MM.1S (cell line): ENCODE measurements at regions not wholly inside any gene's neighbourhood (a gene's known extent, or its start where the extent isn't known, plus 50 kb on each side); places are given as distances from the start of the nearest gene placed in this dataset.

Experiments
- DNase-seq: peaks from one replicate; pipeline ENCODE4 v3.0.0-alpha.2; 2015
- H2AFZ ChIP-seq: fragments of 300-600 bp; sonication (generic); 2 replicates; pipeline ENCODE4 v1.6.0; 2016; ENCODE audit warnings: antibody characterized with exemption, low read length
- H3F3A ChIP-seq: fragments of 300-600 bp; sonication (generic); 2 replicates; pipeline ENCODE4 v1.6.1; 2016; ENCODE audit warnings: mild to moderate bottlenecking, antibody characterized with exemption, low read length, moderate library complexity, mixed read lengths; ENCODE audit not compliant: insufficient read depth
- H3K27ac ChIP-seq: fragments of 300-600 bp; sonication (generic); 2 replicates; pipeline ENCODE4 v1.5.1; 2016; ENCODE audit warnings: mild to moderate bottlenecking, low read length
- H3K27me3 ChIP-seq: fragments of 300-600 bp; sonication (generic); replicated peaks from 2 replicates; pipeline ENCODE4 v1.6.0; 2016; ENCODE audit warnings: low read length; ENCODE audit not compliant: insufficient read depth
- H3K36me3 ChIP-seq: fragments of 300-600 bp; sonication (generic); replicated peaks from 2 replicates; pipeline ENCODE4 v1.6.1; 2016; ENCODE audit warnings: mild to moderate bottlenecking, low read length, mixed read lengths; ENCODE audit not compliant: insufficient read depth
- H3K4me1 ChIP-seq: fragments of 300-600 bp; sonication (generic); 2 replicates; pipeline ENCODE4 v1.6.1; 2016; ENCODE audit warnings: low read length, mixed read lengths
- H3K4me2 ChIP-seq: fragments of 300-600 bp; sonication (generic); 2 replicates; pipeline ENCODE4 v1.6.0; 2016; ENCODE audit warnings: low read depth, low read length
- H3K4me3 ChIP-seq: fragments of 300-600 bp; sonication (generic); 2 replicates; pipeline ENCODE4 v1.5.1; 2016; ENCODE audit warnings: low read length, mixed read lengths
- H3K79me2 ChIP-seq: fragments of 300-600 bp; sonication (generic); 2 replicates; pipeline ENCODE4 v1.6.1; 2016; ENCODE audit warnings: mixed run types, low read length, mixed read lengths
- H3K9ac ChIP-seq: fragments of 300-600 bp; sonication (generic); 2 replicates; pipeline ENCODE4 v1.6.1; 2016; ENCODE audit warnings: low read length, mixed read lengths
- H3K9me2 ChIP-seq: fragments of 300-600 bp; sonication (generic); replicated peaks from 2 replicates; pipeline ENCODE4 v1.6.1; 2016; ENCODE audit warnings: mild to moderate bottlenecking, low read length, mixed read lengths; ENCODE audit not compliant: insufficient read depth
- H3K9me3 ChIP-seq: fragments of 300-600 bp; sonication (generic); replicated peaks from 2 replicates; pipeline ENCODE4 v1.6.1; 2016; ENCODE audit warnings: mild to moderate bottlenecking, low read length, mixed read lengths; ENCODE audit not compliant: insufficient read depth
- H4K20me1 ChIP-seq: fragments of 300-600 bp; sonication (generic); 2 replicates; pipeline ENCODE4 v1.6.1; 2016; ENCODE audit warnings: mild to moderate bottlenecking, low read length, moderate library complexity, mixed read lengths; ENCODE audit not compliant: insufficient read depth
- CTCF ChIP-seq: fragments of 300-600 bp; sonication (generic); IDR thresholded peaks from 2 replicates; pipeline ENCODE4 v1.5.1; 2016; ENCODE audit warnings: antibody characterized with exemption, low read length, mixed read lengths
- EZH2 ChIP-seq: fragments of 300-600 bp; sonication (generic); optimal IDR thresholded peaks from 2 replicates; pipeline ENCODE3; 2017; ENCODE audit warnings: low read depth, mild to moderate bottlenecking, antibody characterized with exemption, low read length, mixed read lengths
- EZH2phosphoT487 ChIP-seq: fragments of 300-600 bp; sonication (generic); IDR thresholded peaks from 2 replicates; pipeline ENCODE4 v1.6.1; 2018; ENCODE audit warnings: antibody characterized with exemption, low read length

- Histone ChIP-seq H3K4me2 (no peak overlapping the region), H3K27ac (no peak overlapping the region), H3K4me1 (no peaks in the 10 kb centered on the region), H3K79me2 (no peaks in the 10 kb centered on the region), H4K20me1 (no peaks in the 10 kb centered on the region), H3K27me3 (no peaks in the 10 kb centered on the region), H3K4me3 (no peak overlapping the region), H2AFZ (no peak overlapping the region), H3K9ac (no peak overlapping the region), H3K9me2 (no peaks in the 10 kb centered on the region), H3K36me3 (no peaks in the 10 kb centered on the region), H3K9me3 (no peaks in the 10 kb centered on the region), H3F3A (no peaks in the 10 kb centered on the region)
- TF ChIP-seq CTCF (no peak), EZH2phosphoT487 (no peak), EZH2 (no peak)
- DNase-seq = no peak
Observed at GRCh38 chr18:49650426-49650891, 88.6 kb downstream of the LIPG start.

- H3K4me3 ChIP-seq = no peak overlapping the region
- TF ChIP-seq EZH2 (no peak), EZH2phosphoT487 (no peak), CTCF (peak; percentile 18; the same call in 1 of the 2 replicates)
- H3F3A ChIP-seq = no peaks in the 10 kb centered on the region
- H3K9ac ChIP-seq = no peak overlapping the region
- no peaks in the 10 kb centered on the region for H3K36me3 ChIP-seq
- H3K9me2 ChIP-seq = no peaks in the 10 kb centered on the region
- H3K4me1 ChIP-seq = no peaks in the 10 kb centered on the region
- DNase-seq = no peak
- H3K27ac ChIP-seq = no peak overlapping the region
- H3K79me2 ChIP-seq = no peaks in the 10 kb centered on the region
- no peaks in the 10 kb centered on the region for H4K20me1 ChIP-seq
- no peak overlapping the region for H2AFZ ChIP-seq
- no peaks in the 10 kb centered on the region for H3K9me3 ChIP-seq
- no peak overlapping the region for H3K4me2 ChIP-seq
- H3K27me3 ChIP-seq = no peaks in the 10 kb centered on the region
Observed at GRCh38 chr18:49648811-49649210, 87.0 kb downstream of the LIPG start.
